ENCODE measurements at regions not wholly inside any gene's neighbourhood (a gene's known extent, or its start where the extent isn't known, plus 50 kb on each side); places are given as distances from the start of the nearest gene placed in this dataset.

DNA sequence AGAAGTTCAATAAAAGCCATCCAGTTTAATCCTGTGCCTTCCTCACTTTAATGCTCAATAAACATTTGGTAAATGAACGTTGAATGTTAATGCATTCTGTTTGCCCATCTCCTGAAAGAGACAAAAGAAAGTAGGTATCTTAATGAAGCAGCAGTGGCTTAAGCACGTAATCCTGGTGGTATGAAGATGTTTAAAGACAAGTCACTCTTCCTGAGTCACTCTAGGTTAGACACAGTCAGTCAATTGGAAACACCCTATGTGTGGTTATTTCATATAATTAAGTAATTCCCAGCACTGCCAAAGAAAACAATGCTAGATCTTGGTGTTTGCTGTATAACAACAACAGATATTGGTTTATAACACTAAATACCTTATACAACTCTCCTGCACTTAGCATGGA lies 334.0 kb upstream of the FMN2 start:
- Histone ChIP-seq H3K9me3 (no peaks in the 10 kb centered on the region), H3K36me3 (no peaks in the 10 kb centered on the region), H3K4me1 (no peaks in the 10 kb centered on the region), H3K27ac (no peak overlapping the region), H3K27me3 (no peaks in the 10 kb centered on the region), H3K4me3 (no peak overlapping the region)
- ATAC-seq (no peak), DNase-seq (no peak)
- TF ChIP-seq POLR2A (IDR thresholded peaks at IDR 0.05) = no peak
- TF ChIP-seq, protein P1, sequence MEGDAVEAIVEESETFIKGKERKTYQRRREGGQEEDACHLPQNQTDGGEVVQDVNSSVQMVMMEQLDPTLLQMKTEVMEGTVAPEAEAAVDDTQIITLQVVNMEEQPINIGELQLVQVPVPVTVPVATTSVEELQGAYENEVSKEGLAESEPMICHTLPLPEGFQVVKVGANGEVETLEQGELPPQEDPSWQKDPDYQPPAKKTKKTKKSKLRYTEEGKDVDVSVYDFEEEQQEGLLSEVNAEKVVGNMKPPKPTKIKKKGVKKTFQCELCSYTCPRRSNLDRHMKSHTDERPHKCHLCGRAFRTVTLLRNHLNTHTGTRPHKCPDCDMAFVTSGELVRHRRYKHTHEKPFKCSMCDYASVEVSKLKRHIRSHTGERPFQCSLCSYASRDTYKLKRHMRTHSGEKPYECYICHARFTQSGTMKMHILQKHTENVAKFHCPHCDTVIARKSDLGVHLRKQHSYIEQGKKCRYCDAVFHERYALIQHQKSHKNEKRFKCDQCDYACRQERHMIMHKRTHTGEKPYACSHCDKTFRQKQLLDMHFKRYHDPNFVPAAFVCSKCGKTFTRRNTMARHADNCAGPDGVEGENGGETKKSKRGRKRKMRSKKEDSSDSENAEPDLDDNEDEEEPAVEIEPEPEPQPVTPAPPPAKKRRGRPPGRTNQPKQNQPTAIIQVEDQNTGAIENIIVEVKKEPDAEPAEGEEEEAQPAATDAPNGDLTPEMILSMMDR (IDR thresholded peaks at IDR 0.05 in 4 of 5, conservative IDR thresholded peaks at IDR 0.05 in 1 of 5) = no peak
- intact Hi-C loops (cut with DNase I; ENCODE audit: low total_unique reads) = no loop called here
- in situ Hi-C loops (cut with MboI; ENCODE audit: low sequenced_read_pairs in 4 of 4) = no loop called here

DNA sequence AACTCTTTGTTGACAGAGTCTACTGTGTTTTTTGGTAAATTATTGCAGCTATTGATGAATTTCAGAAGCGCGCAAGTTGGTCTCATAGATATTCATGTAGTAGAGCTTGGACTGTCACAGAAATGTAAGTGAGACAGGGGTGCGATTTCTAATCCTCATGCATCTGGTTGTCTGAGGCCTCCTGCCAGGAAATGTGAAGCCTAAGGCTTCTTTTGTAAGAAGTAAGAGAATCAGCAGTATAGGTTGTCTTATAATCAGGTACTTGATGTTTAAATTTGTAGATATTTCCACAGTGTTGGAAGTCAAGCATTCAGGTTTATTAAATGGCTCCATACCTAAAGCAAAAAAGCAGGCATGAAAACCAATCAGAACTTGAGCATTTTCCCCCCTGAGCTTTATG lies 332.9 kb upstream of the FMN2 start:
- H3K4me3 ChIP-seq = no peak overlapping the region
- no peak for DNase-seq
- H3K4me1 ChIP-seq = no peaks in the 10 kb centered on the region
- TF ChIP-seq POLR2A (IDR thresholded peaks at IDR 0.05) = no peak
- TF ChIP-seq, protein P1 (IDR thresholded peaks at IDR 0.05 in 4 of 5, conservative IDR thresholded peaks at IDR 0.05 in 1 of 5) = no peak
- no peaks in the 10 kb centered on the region for H3K9me3 ChIP-seq
- no peak overlapping the region for H3K27ac ChIP-seq
- in situ Hi-C loops (cut with MboI; ENCODE audit: low sequenced_read_pairs in 4 of 4) (no loop called here), intact Hi-C loops (cut with DNase I; ENCODE audit: low total_unique reads) (no loop called here)
- no peak for ATAC-seq
- H3K36me3 ChIP-seq = no peaks in the 10 kb centered on the region
- no peaks in the 10 kb centered on the region for H3K27me3 ChIP-seq

DNA sequence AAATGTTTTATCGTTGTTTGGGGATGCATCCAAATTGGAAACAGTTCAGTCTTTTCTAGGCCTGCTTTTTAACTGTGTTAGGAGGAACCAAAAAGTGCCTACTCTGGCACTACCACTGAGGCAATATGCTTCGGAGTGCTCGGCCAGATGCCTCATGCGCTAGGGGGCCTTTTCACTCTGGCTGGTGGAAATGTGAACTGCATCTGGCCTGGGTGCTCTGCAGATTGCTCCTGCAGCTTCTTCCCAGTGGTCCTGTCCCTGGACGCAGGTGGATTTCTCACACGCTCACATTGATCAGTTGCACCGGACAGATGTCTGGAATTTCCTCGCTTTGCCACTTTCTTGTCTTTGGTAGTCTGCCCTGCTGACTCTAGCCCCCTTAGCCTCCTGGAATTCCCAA lies 330.2 kb upstream of the FMN2 start:
- ATAC-seq = no peak
- DNase-seq = no peak
- intact Hi-C loops (cut with DNase I; ENCODE audit: low total_unique reads) (no loop called here), in situ Hi-C loops (cut with MboI; ENCODE audit: low sequenced_read_pairs in 4 of 4) (no loop called here)
- H3K4me3 ChIP-seq = no peak overlapping the region
- H3K9me3 ChIP-seq = no peaks in the 10 kb centered on the region
- H3K27ac ChIP-seq = no peak overlapping the region
- no peaks in the 10 kb centered on the region for H3K27me3 ChIP-seq
- no peaks in the 10 kb centered on the region for H3K36me3 ChIP-seq
- no peaks in the 10 kb centered on the region for H3K4me1 ChIP-seq
- no peak for TF ChIP-seq POLR2A (IDR thresholded peaks at IDR 0.05)

DNA sequence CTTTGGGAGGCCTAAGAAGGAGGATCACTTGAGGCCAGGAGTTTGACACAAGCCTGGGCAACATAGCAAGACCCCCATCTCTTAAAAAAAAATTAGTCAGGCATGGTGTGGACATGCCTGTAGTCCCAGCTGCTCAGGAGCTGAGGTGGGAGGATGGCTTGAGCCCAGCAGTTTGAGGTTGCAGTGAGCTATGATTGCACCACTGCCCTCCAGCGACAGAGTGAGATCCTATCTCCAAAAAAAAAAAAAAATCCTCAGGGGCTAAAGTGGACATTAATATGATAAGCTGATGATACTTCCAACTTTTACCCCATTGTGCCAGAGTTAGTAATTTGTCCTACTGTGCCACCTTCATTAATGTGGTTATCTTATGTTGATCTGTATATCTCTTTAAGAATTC lies 327.8 kb upstream of the FMN2 start:
- Histone ChIP-seq H3K4me1 (no peaks in the 10 kb centered on the region), H3K27me3 (no peaks in the 10 kb centered on the region), H3K27ac (no peak overlapping the region), H3K4me3 (no peak overlapping the region), H3K36me3 (no peaks in the 10 kb centered on the region), H3K9me3 (no peaks in the 10 kb centered on the region)
- TF ChIP-seq, protein P1 (IDR thresholded peaks at IDR 0.05 in 4 of 5, conservative IDR thresholded peaks at IDR 0.05 in 1 of 5) = no peak
- no peak for TF ChIP-seq POLR2A (IDR thresholded peaks at IDR 0.05)
- in situ Hi-C loops (cut with MboI; ENCODE audit: low sequenced_read_pairs in 4 of 4) = no loop called here
- DNase-seq (no peak), ATAC-seq (no peak)
- intact Hi-C loops (cut with DNase I; ENCODE audit: low total_unique reads) = no loop called here

DNA sequence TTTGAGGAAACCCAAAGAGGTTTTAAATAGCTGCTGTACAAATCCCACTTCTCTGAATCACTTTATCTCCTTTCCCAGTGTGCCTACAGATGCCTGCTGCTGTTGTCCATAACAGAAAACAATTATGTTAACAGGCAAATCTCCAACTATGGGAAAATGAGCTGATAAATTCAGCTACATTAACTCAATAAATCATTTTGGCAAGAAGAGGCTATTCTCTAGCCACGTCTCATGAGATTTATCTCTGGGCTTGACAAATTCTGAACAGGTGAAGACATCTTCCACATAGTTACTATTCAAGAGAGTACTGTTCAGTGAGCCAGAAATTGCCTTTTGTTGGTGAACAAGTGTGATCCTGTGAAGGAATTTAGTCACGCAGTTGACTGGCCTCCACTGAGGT lies 327.1 kb upstream of the FMN2 start:
- Histone ChIP-seq H3K4me1 (no peaks in the 10 kb centered on the region), H3K27me3 (no peaks in the 10 kb centered on the region), H3K9me3 (no peaks in the 10 kb centered on the region), H3K4me3 (no peak overlapping the region), H3K36me3 (no peaks in the 10 kb centered on the region), H3K27ac (no peak overlapping the region)
- intact Hi-C loops (cut with DNase I; ENCODE audit: low total_unique reads) = no loop called here
- ATAC-seq = no peak
- in situ Hi-C loops (cut with MboI; ENCODE audit: low sequenced_read_pairs in 4 of 4) = no loop called here
- no peak for DNase-seq
- TF ChIP-seq, protein P1 (IDR thresholded peaks at IDR 0.05 in 4 of 5, conservative IDR thresholded peaks at IDR 0.05 in 1 of 5) = no peak
- TF ChIP-seq POLR2A (IDR thresholded peaks at IDR 0.05) = no peak

All from gastrocnemius medialis (tissue), 4 donors.